Cardiac fibroblast (primary cell): ENCODE measurements at regions not wholly inside any gene's neighbourhood (a gene's known extent, or its start where the extent isn't known, plus 50 kb on each side); places are given as distances from the start of the nearest gene placed in this dataset.

Experiments
- DNase-seq, 2 donors: peaks; one replicate each; pipeline versions ENCODE4 v3.0.0 to v3.0.0-alpha.2; 2010; ENCODE audit warnings: low read depth in 2 of 2
- H3K4me3 ChIP-seq, 2 donors: replicated peaks in 1 of 2; 1 replicate in 1 of 2; 2 replicates in 1 of 2; pipeline ENCODE4 v1.5.1; 2011; ENCODE audit warnings: low read depth in 2 of 2, low read length in 2 of 2, mild to moderate bottlenecking in 2 of 2, moderate library complexity in 1 of 2
- CTCF ChIP-seq: IDR thresholded peaks from one replicate; pipeline ENCODE4 v1.5.1; 2011; ENCODE audit warnings: low read depth, mild to moderate bottlenecking, low read length, inconsistent platforms

- TF ChIP-seq CTCF, result no peak
- DNase-seq, result no peak
- no peak overlapping the region for H3K4me3 ChIP-seq
Measured at GRCh38 chr4:183763990-183764754, 105.1 kb downstream of the TRAPPC11 start.

GRCh38 chr4:183765251-183765911, 106.3 kb downstream of the TRAPPC11 start:
- H3K4me3 ChIP-seq, result no peak overlapping the region
- no peak for TF ChIP-seq CTCF
- DNase-seq, result no peak

- no peak overlapping the region for H3K4me3 ChIP-seq
- TF ChIP-seq CTCF, result no peak
- DNase-seq, result no peak
Measured at GRCh38 chr4:183766140-183766539, 107.0 kb downstream of the TRAPPC11 start.

GRCh38 chr4:183770906-183771305, 111.8 kb downstream of the TRAPPC11 start:
- no peak overlapping the region for H3K4me3 ChIP-seq
- TF ChIP-seq CTCF, result no peak
- DNase-seq, result no peak

GRCh38 chr4:183772361-183772760, 113.3 kb downstream of the TRAPPC11 start:
- no peak for DNase-seq

GRCh38 chr4:183773790-183774189, 114.7 kb downstream of the TRAPPC11 start:
- DNase-seq, result no peak
- no peak overlapping the region for H3K4me3 ChIP-seq
- TF ChIP-seq CTCF, result no peak

More at GRCh38 chr4:183772361-183772760, 113.3 kb downstream of the TRAPPC11 start:
- TF ChIP-seq CTCF, result no peak
- no peak overlapping the region for H3K4me3 ChIP-seq
